Sigmoid colon (tissue), 6 donors: ENCODE measurements at regions not wholly inside any gene's neighbourhood (a gene's known extent, or its start where the extent isn't known, plus 50 kb on each side); places are given as distances from the start of the nearest gene placed in this dataset.

Experiments used
- DNase-seq: peaks from one replicate; pipeline ENCODE4 v3.0.0-alpha.2; 2019
- H3K27ac ChIP-seq, 4 donors: fragments of 200-600 bp; sonication (generic); one replicate each; pipeline ENCODE4 v1.5.1; 2016 to 2019; ENCODE audit warnings: mild to moderate bottlenecking in 1 of 4
- H3K27me3 ChIP-seq, 3 donors: fragments of 200-600 bp; sonication (generic); one replicate each; pipeline ENCODE4 v1.5.1; 2019; ENCODE audit warnings: mild to moderate bottlenecking in 1 of 3
- H3K36me3 ChIP-seq, 4 donors: fragments of 200-600 bp; sonication (generic); one replicate each; pipeline ENCODE4 v1.5.1; 2016 to 2019
- H3K4me1 ChIP-seq, 4 donors: fragments of 200-600 bp; sonication (generic); one replicate each; pipeline ENCODE4 v1.5.1; 2017 to 2019
- H3K4me3 ChIP-seq, 4 donors: fragments of 200-600 bp; sonication (generic); one replicate each; pipeline ENCODE4 v1.5.1; 2017 to 2019; ENCODE audit warnings: mild to moderate bottlenecking in 2 of 4, moderate library complexity in 1 of 4
- H3K9me3 ChIP-seq, 4 donors: fragments of 200-600 bp in 3 of 4; sonication (generic) in 3 of 4; one replicate each; pipeline versions ENCODE4 v1.5.1 to v1.6.1; 2013 to 2019
- CTCF ChIP-seq, 4 experiments: fragments of 450-650 bp in 3 of 4; fragments of 200-600 bp in 1 of 4; IDR thresholded peaks; one replicate each; pipeline ENCODE4 v1.5.1; 2016 to 2019; ENCODE audit warnings: antibody characterized with exemption in 4 of 4, mild to moderate bottlenecking in 3 of 4, moderate library complexity in 2 of 4
- EP300 ChIP-seq, 4 donors: sonication (generic); formaldehyde crosslinking; IDR thresholded peaks; one replicate each; pipeline ENCODE4 v1.6.1; 2017; ENCODE audit warnings: antibody characterized with exemption in 4 of 4
- POLR2A ChIP-seq, 2 donors: fragments of 450-650 bp; IDR thresholded peaks; one replicate each; pipeline ENCODE4 v1.6.1; 2016; ENCODE audit warnings: antibody characterized with exemption in 2 of 2, mild to moderate bottlenecking in 2 of 2, moderate library complexity in 2 of 2
- POLR2AphosphoS5 ChIP-seq, 4 donors: sonication (generic); formaldehyde crosslinking; IDR thresholded peaks; one replicate each; pipeline ENCODE4 v1.6.1; 2017; ENCODE audit warnings: antibody characterized with exemption in 4 of 4
- WGBS, 2 donors: extraction: QIAGEN DNeasy Blood & Tissue Kit; methylation state at CpG; one replicate each; pipeline ENCODE4 v1.1.7; 2013; 5-methylcytosine and 5-hydroxymethylcytosine counted together
- intact Hi-C: fragments of 100-400 bp; cut with DNase I; formaldehyde crosslinking; loops from one replicate; pipeline ENCODE4 v1.15.1; 2023
- donor health status: healthy with polysubstance abuse.
- donor health status: healthy.

GRCh38 chr13:73508841-73509240, 450.0 kb downstream of the KLF5 start:
- TF ChIP-seq EP300 (IDR thresholded peaks at IDR 0.05) (no peak), POLR2AphosphoS5 (IDR thresholded peaks at IDR 0.05) (no peak), POLR2A (IDR thresholded peaks at IDR 0.05) (no peak), CTCF (IDR thresholded peaks at IDR 0.05) (no peak)

GRCh38 chr13:73505376-73505890, 446.6 kb downstream of the KLF5 start:
- TF ChIP-seq CTCF (IDR thresholded peaks at IDR 0.05) (no peak), POLR2AphosphoS5 (IDR thresholded peaks at IDR 0.05) (no peak), EP300 (IDR thresholded peaks at IDR 0.05) (no peak), POLR2A (IDR thresholded peaks at IDR 0.05) (no peak)
- H3K36me3 ChIP-seq: no peaks in the 10 kb centered on the region
- H3K4me1 ChIP-seq: no peaks in the 10 kb centered on the region
- no peak overlapping the region for H3K4me3 ChIP-seq
- no peaks in the 10 kb centered on the region for H3K9me3 ChIP-seq
- no peak overlapping the region for H3K27ac ChIP-seq
- 85 to 90% methylated on average over 5 of the region's 5 CpGs for WGBS, 2 donors
- intact Hi-C loops: no loop called here
- no peak for DNase-seq
- no peaks in the 10 kb centered on the region for H3K27me3 ChIP-seq

More at GRCh38 chr13:73508841-73509240, 450.0 kb downstream of the KLF5 start:
- no peak for DNase-seq
- Histone ChIP-seq H3K4me1 (no peaks in the 10 kb centered on the region), H3K9me3 (no peaks in the 10 kb centered on the region), H3K36me3 (no peaks in the 10 kb centered on the region), H3K27ac (no peak overlapping the region), H3K27me3 (no peaks in the 10 kb centered on the region), H3K4me3 (no peak overlapping the region)
- 88 to 93% methylated on average over 2 of the region's 2 CpGs for WGBS, 2 donors
- intact Hi-C loops: no loop called here

- DNase-seq: no peak
- Histone ChIP-seq H3K36me3 (no peaks in the 10 kb centered on the region), H3K4me1 (no peaks in the 10 kb centered on the region), H3K4me3 (no peak overlapping the region), H3K9me3 (no peaks in the 10 kb centered on the region), H3K27ac (no peak overlapping the region), H3K27me3 (no peaks in the 10 kb centered on the region)
- TF ChIP-seq POLR2A (IDR thresholded peaks at IDR 0.05) (no peak), POLR2AphosphoS5 (IDR thresholded peaks at IDR 0.05) (no peak), CTCF (IDR thresholded peaks at IDR 0.05) (no peak), EP300 (IDR thresholded peaks at IDR 0.05) (no peak)
- WGBS, 2 donors: 60 to 83% methylated on average over 4 of the region's 4 CpGs
- intact Hi-C loops: no loop called here
Observed at GRCh38 chr13:73499695-73500094, 440.9 kb downstream of the KLF5 start.

GRCh38 chr13:73497430-73497829, 438.6 kb downstream of the KLF5 start:
- intact Hi-C loops: no loop called here
- Histone ChIP-seq H3K36me3 (no peaks in the 10 kb centered on the region), H3K27me3 (no peaks in the 10 kb centered on the region), H3K9me3 (no peaks in the 10 kb centered on the region), H3K4me1 (no peaks in the 10 kb centered on the region), H3K4me3 (no peak overlapping the region), H3K27ac (no peak overlapping the region)
- no peak for DNase-seq
- no peak for TF ChIP-seq CTCF (IDR thresholded peaks at IDR 0.05)
- TF ChIP-seq EP300 (IDR thresholded peaks at IDR 0.05): no peak
- no peak for TF ChIP-seq POLR2AphosphoS5 (IDR thresholded peaks at IDR 0.05)
- TF ChIP-seq POLR2A (IDR thresholded peaks at IDR 0.05): no peak
- WGBS, 2 donors: 90 to 94% methylated on average over 5 of the region's 5 CpGs

GRCh38 chr13:73496711-73497110, 437.9 kb downstream of the KLF5 start:
- WGBS, 2 donors: 80 to 84% methylated on average over 3 of the region's 3 CpGs

More at GRCh38 chr13:73496711-73497110, 437.9 kb downstream of the KLF5 start:
- Histone ChIP-seq H3K27ac (no peak overlapping the region), H3K4me3 (no peak overlapping the region), H3K27me3 (no peaks in the 10 kb centered on the region), H3K4me1 (no peaks in the 10 kb centered on the region), H3K9me3 (no peaks in the 10 kb centered on the region), H3K36me3 (no peaks in the 10 kb centered on the region)
- no peak for TF ChIP-seq POLR2A (IDR thresholded peaks at IDR 0.05)
- no peak for TF ChIP-seq EP300 (IDR thresholded peaks at IDR 0.05)
- TF ChIP-seq POLR2AphosphoS5 (IDR thresholded peaks at IDR 0.05): no peak
- no peak for TF ChIP-seq CTCF (IDR thresholded peaks at IDR 0.05)
- no peak for DNase-seq
- intact Hi-C loops: no loop called here
